NCI-H2196 (cell line): ENCODE measurements at regions not wholly inside any gene's neighbourhood (a gene's known extent, or its start where the extent isn't known, plus 50 kb on each side); places are given as distances from the start of the nearest gene placed in this dataset.
"Not testable (repeated sequence)": the region's sequence is repeated elsewhere in the genome, so short reads cannot be mapped to it uniquely, and the experiment has no call there.

ENCODE experiments used
- DNase-seq: peaks from one replicate; lab custom pipeline; 2025; ENCODE audit not compliant: unreplicated experiment; lab: John Stamatoyannopoulos, UW

GRCh38 chr2:182594286-182594685, 121.8 kb upstream of the DNAJC10 start:
- no peak for DNase-seq

GRCh38 chr2:182595650-182596049, 120.4 kb upstream of the DNAJC10 start:
- DNase-seq: no peak

- no peak for DNase-seq
These were observed 118.3 kb upstream of the DNAJC10 start for GRCh38 chr2:182597570-182598295.

- no peak for DNase-seq
These were observed 117.4 kb upstream of the DNAJC10 start for GRCh38 chr2:182598626-182599025.

- no peak for DNase-seq
These were observed 110.9 kb upstream of the DNAJC10 start for GRCh38 chr2:182605166-182605565.

- DNase-seq: no peak
These were observed 109.1 kb upstream of the DNAJC10 start for GRCh38 chr2:182606728-182607681.

GRCh38 chr2:182608181-182608845, 107.7 kb upstream of the DNAJC10 start:
- no peak for DNase-seq

GRCh38 chr2:182609005-182609404, 107.1 kb upstream of the DNAJC10 start:
- not testable (repeated sequence) for DNase-seq

GRCh38 chr2:182610231-182610630, 105.8 kb upstream of the DNAJC10 start:
- no peak for DNase-seq

GRCh38 chr2:182611009-182611408, 105.0 kb upstream of the DNAJC10 start:
- no peak for DNase-seq

- no peak for DNase-seq
These were observed 101.0 kb upstream of the DNAJC10 start for GRCh38 chr2:182615036-182615435.

GRCh38 chr2:182616471-182617393, 99.3 kb upstream of the DNAJC10 start:
- DNase-seq: no peak

- DNase-seq: peak; percentile 45
These were observed 97.4 kb upstream of the DNAJC10 start for GRCh38 chr2:182618672-182619079.

- DNase-seq: no peak
These were observed 96.8 kb upstream of the DNAJC10 start for GRCh38 chr2:182619276-182619675.

GRCh38 chr2:182621191-182621590, 94.9 kb upstream of the DNAJC10 start:
- no peak for DNase-seq

- DNase-seq: no peak
These were observed 94.2 kb upstream of the DNAJC10 start for GRCh38 chr2:182621810-182622209.

GRCh38 chr2:182622231-182622630, 93.8 kb upstream of the DNAJC10 start:
- no peak for DNase-seq

GRCh38 chr2:182625814-182626213, 90.2 kb upstream of the DNAJC10 start:
- DNase-seq: peak; percentile 81

GRCh38 chr2:182628916-182629315, 87.1 kb upstream of the DNAJC10 start:
- DNase-seq: no peak

- DNase-seq: no peak
These were observed 85.8 kb upstream of the DNAJC10 start for GRCh38 chr2:182630207-182630606.
